CD14-positive monocyte (primary cell): ENCODE measurements at regions not wholly inside any gene's neighbourhood (a gene's known extent, or its start where the extent isn't known, plus 50 kb on each side); places are given as distances from the start of the nearest gene placed in this dataset.

Experiments
- DNase-seq, 3 donors: peaks; one replicate each; pipeline ENCODE4 v3.0.0-alpha.2; 2011 to 2022
- H2AFZ ChIP-seq: 2 replicates; pipeline ENCODE4 v1.6.0; 2012; ENCODE audit warnings: mild to moderate bottlenecking, low read depth, low read length, inconsistent platforms; ENCODE audit not compliant: insufficient read depth, poor library complexity, severe bottlenecking
- H3K27ac ChIP-seq, 2 donors: 1 replicate in 1 of 2; 2 replicates in 1 of 2; pipeline ENCODE4 v1.5.1; 2012 to 2013; ENCODE audit warnings: low read length in 2 of 2, control low read depth in 1 of 2, inconsistent platforms in 1 of 2, low read depth in 1 of 2, mild to moderate bottlenecking in 1 of 2
- H3K27me3 ChIP-seq, 2 donors: one replicate each; pipeline versions ENCODE4 v1.6.0 to v1.6.1; 2011 to 2013; ENCODE audit warnings: low read length in 2 of 2; ENCODE audit not compliant: control insufficient read depth in 2 of 2, insufficient read depth in 2 of 2
- H3K36me3 ChIP-seq, 2 donors: replicated peaks in 1 of 2; 1 replicate in 1 of 2; 2 replicates in 1 of 2; pipeline versions ENCODE4 v1.5.1 to v1.6.1; 2012 to 2013; ENCODE audit warnings: low read length in 2 of 2, control low read depth in 1 of 2, inconsistent platforms in 1 of 2, mild to moderate bottlenecking in 1 of 2; ENCODE audit not compliant: insufficient read depth in 2 of 2, control insufficient read depth in 1 of 2
- H3K4me1 ChIP-seq, 2 donors: 1 replicate in 1 of 2; 2 replicates in 1 of 2; pipeline versions ENCODE4 v1.5.1 to v1.6.1; 2012 to 2013; ENCODE audit warnings: low read length in 2 of 2, control low read depth in 1 of 2, inconsistent platforms in 1 of 2, mild to moderate bottlenecking in 1 of 2, moderate library complexity in 1 of 2; ENCODE audit not compliant: insufficient read depth in 2 of 2, control insufficient read depth in 1 of 2
- H3K4me2 ChIP-seq: replicated peaks from 2 replicates; pipeline ENCODE3; 2012; ENCODE audit warnings: low read length, moderate library complexity, mild to moderate bottlenecking; ENCODE audit not compliant: poor library complexity, severe bottlenecking; ENCODE audit errors: extremely low read depth
- H3K4me3 ChIP-seq, 3 experiments: fragments of 200-600 bp in 1 of 3; sonication (generic) in 1 of 3; replicated peaks in 1 of 3; 1 replicate in 2 of 3; 2 replicates in 1 of 3; pipeline ENCODE4 v1.5.1; 2011 to 2013; ENCODE audit warnings: low read length in 3 of 3, mild to moderate bottlenecking in 3 of 3, control low read depth in 2 of 3, low read depth in 2 of 3, inconsistent platforms in 1 of 3, moderate library complexity in 1 of 3
- H3K79me2 ChIP-seq: 2 replicates; pipeline ENCODE4 v1.6.0; 2012; ENCODE audit warnings: mild to moderate bottlenecking, control low read depth, inconsistent platforms, low read length, moderate library complexity; ENCODE audit not compliant: insufficient read depth
- H3K9ac ChIP-seq: 2 replicates; pipeline ENCODE4 v1.6.0; 2017; ENCODE audit warnings: low read length, mild to moderate bottlenecking; ENCODE audit not compliant: insufficient read depth, poor library complexity, severe bottlenecking
- H3K9me3 ChIP-seq, 2 donors: replicated peaks in 1 of 2; 1 replicate in 1 of 2; 2 replicates in 1 of 2; pipeline versions ENCODE4 v1.5.1 to v1.6.1; 2012 to 2013; ENCODE audit warnings: low read length in 2 of 2, control low read depth in 1 of 2; ENCODE audit not compliant: control insufficient read depth in 1 of 2, insufficient read depth in 1 of 2
- H4K20me1 ChIP-seq: 2 replicates; pipeline ENCODE4 v1.6.0; 2012; ENCODE audit warnings: mild to moderate bottlenecking, low read length, control low read depth, moderate library complexity; ENCODE audit not compliant: insufficient read depth
- H3K27ac Mint-ChIP-seq, 7 donors: one replicate each; pipeline ENCODE4 v1.8.0; 2020; ENCODE audit warnings: mild to moderate bottlenecking in 7 of 7, mixed read lengths in 7 of 7, moderate library complexity in 6 of 7, inconsistent platforms in 2 of 7
- H3K27me3 Mint-ChIP-seq, 3 donors: one replicate each; pipeline ENCODE4 v1.8.0; 2021 to 2022; ENCODE audit warnings: low read depth in 3 of 3, mild to moderate bottlenecking in 3 of 3, mixed read lengths in 3 of 3, moderate library complexity in 3 of 3, inconsistent platforms in 1 of 3
- H3K36me3 Mint-ChIP-seq, 2 donors: one replicate each; pipeline ENCODE4 v1.8.0; 2020; ENCODE audit warnings: mixed read lengths in 2 of 2, inconsistent platforms in 1 of 2, mild to moderate bottlenecking in 1 of 2
- H3K4me1 Mint-ChIP-seq: one replicate; pipeline ENCODE4 v1.8.0; 2020; ENCODE audit warnings: mild to moderate bottlenecking, mixed read lengths
- H3K4me3 Mint-ChIP-seq, 2 donors: one replicate each; pipeline ENCODE4 v1.8.0; 2020; ENCODE audit warnings: mild to moderate bottlenecking in 2 of 2, mixed read lengths in 2 of 2, moderate library complexity in 1 of 2
- H3K9me3 Mint-ChIP-seq, 7 donors: one replicate each; pipeline ENCODE4 v1.8.0; 2020 to 2022; ENCODE audit warnings: mixed read lengths in 7 of 7, mild to moderate bottlenecking in 6 of 7, moderate library complexity in 6 of 7, inconsistent platforms in 2 of 7
- WGBS: methylation state at CpG from one replicate; pipeline ENCODE4 v1.1.5; 2013; ENCODE audit warnings: missing lambda C conversion rate; ENCODE audit not compliant: insufficient coverage; 5-methylcytosine and 5-hydroxymethylcytosine counted together
- intact Hi-C, 2 donors: fragments of 100-400 bp; cut with micrococcal nuclease; formaldehyde crosslinking; loops; one replicate each; pipeline versions ENCODE4 v1.15.0 to v1.15.1; 2023
- TF ChIP-seq, protein P1 (sequence below): fragments of 200-600 bp; IDR thresholded peaks from one replicate; pipeline ENCODE4 v1.8.0; 2022; ENCODE audit warnings: antibody characterized with exemption, mild to moderate bottlenecking

DNA sequence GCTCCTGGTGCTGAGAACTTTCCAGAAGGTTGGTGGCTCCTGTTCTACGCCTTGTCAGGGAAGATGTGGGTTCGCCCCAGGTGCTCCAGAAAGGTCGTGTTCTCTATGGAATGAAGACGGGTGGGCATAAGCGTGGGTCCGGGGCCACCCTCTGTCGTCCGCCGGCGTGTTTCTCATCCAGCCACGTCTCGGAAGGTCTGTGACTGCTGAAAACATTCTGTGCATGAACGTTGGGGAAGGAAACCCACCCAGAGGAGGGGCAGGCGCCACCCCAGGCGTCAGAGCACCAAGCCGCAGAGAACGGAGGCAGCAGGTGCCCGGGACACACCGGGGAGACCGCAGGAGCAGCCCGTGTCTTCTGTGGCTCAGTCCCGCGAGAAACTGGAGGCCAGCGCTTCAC is 118.2 kb downstream of the RTP5 start:
- Mint-ChIP-seq H3K9me3 (peaks cover 15 to 23% (median 21%) of the 10 kb centered on the region in 7 donors), H3K27me3 (peaks cover 2 to 11% (median 8%) of the 10 kb centered on the region in 3 donors), H3K4me1 (peaks cover 19% of the 10 kb centered on the region), H3K36me3 (no peaks in the 10 kb centered on the region), H3K4me3 (no peak overlapping the region), H3K27ac (no peak overlapping the region)
- DNase-seq = no peak
- Histone ChIP-seq H2AFZ (no peak overlapping the region), H3K4me2 (no peak overlapping the region), H3K9ac (no peak overlapping the region), H3K27me3 (no peaks in the 10 kb centered on the region), H3K9me3 (peaks cover 17% of the 10 kb centered on the region in 2 donors), H3K79me2 (no peaks in the 10 kb centered on the region), H3K36me3 (no peaks in the 10 kb centered on the region), H3K4me3 (no peak overlapping the region), H3K4me1 (peaks cover 12 to 17% of the 10 kb centered on the region in 2 donors), H3K27ac (no peak overlapping the region), H4K20me1 (no peaks in the 10 kb centered on the region)
- WGBS = 92% methylated on average over 24 of the region's 24 CpGs
- intact Hi-C loops = loop anchor here in 1 of 2 donors (5.0 kb wide), 1 partner anchor 35 kb away; no protein-coding TSS in a partner anchor
- TF ChIP-seq, protein P1, sequence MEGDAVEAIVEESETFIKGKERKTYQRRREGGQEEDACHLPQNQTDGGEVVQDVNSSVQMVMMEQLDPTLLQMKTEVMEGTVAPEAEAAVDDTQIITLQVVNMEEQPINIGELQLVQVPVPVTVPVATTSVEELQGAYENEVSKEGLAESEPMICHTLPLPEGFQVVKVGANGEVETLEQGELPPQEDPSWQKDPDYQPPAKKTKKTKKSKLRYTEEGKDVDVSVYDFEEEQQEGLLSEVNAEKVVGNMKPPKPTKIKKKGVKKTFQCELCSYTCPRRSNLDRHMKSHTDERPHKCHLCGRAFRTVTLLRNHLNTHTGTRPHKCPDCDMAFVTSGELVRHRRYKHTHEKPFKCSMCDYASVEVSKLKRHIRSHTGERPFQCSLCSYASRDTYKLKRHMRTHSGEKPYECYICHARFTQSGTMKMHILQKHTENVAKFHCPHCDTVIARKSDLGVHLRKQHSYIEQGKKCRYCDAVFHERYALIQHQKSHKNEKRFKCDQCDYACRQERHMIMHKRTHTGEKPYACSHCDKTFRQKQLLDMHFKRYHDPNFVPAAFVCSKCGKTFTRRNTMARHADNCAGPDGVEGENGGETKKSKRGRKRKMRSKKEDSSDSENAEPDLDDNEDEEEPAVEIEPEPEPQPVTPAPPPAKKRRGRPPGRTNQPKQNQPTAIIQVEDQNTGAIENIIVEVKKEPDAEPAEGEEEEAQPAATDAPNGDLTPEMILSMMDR = no peak

DNA sequence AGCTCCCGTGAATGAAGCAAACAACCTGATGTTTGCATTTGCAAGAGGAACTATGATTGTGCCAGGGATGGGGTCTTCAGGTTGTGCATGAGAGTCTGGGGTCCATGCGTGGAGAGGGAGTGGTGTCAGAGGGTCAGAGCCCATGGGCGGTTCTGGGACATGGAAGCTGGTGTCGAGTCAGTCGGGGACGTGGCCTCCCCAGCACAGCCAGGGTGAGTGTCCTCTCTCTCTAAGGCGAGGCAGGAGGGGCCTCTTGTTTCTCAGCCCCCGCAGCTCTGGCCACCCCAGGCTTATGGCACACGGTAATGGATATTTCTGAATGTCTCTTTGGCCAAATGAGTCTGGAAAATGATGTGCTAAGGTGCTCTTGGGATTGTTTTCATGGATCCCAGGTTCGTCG is 118.6 kb downstream of the RTP5 start:
- Mint-ChIP-seq H3K36me3 (no peaks in the 10 kb centered on the region), H3K27me3 (peaks cover 2 to 11% (median 8%) of the 10 kb centered on the region in 3 donors), H3K9me3 (peaks cover 15 to 23% (median 21%) of the 10 kb centered on the region in 7 donors), H3K4me1 (peaks cover 19% of the 10 kb centered on the region), H3K27ac (no peak overlapping the region), H3K4me3 (no peak overlapping the region)
- intact Hi-C loops = loop anchor here in 1 of 2 donors (5.0 kb wide), 1 partner anchor 36 kb away; no protein-coding TSS in a partner anchor
- Histone ChIP-seq H3K79me2 (no peaks in the 10 kb centered on the region), H3K4me2 (no peak overlapping the region), H3K4me3 (no peak overlapping the region), H3K27me3 (no peaks in the 10 kb centered on the region), H3K4me1 (peaks cover 12 to 17% of the 10 kb centered on the region in 2 donors), H2AFZ (no peak overlapping the region), H3K36me3 (no peaks in the 10 kb centered on the region), H3K27ac (no peak overlapping the region), H3K9me3 (peaks cover 17% of the 10 kb centered on the region in 2 donors), H3K9ac (no peak overlapping the region), H4K20me1 (no peaks in the 10 kb centered on the region)
- WGBS = 100% methylated on average over 7 of the region's 11 CpGs
- DNase-seq = no peak
- TF ChIP-seq, protein P1 = no peak
